ENCODE measurements at regions not wholly inside any gene's neighbourhood (a gene's known extent, or its start where the extent isn't known, plus 50 kb on each side); places are given as distances from the start of the nearest gene placed in this dataset. TPM values are rescaled to one million over a fixed set of nuclear protein-coding genes. Genes with fewer than 3 reads are reported as not detected.

Small RNAs in the stretch of these regions (small RNA-seq; reads per million reads assigned to genes)
- gene AL627313.1 (not detected), gene RF01210 (0.15 reads per million)
